ENCODE measurements at regions not wholly inside any gene's neighbourhood (a gene's known extent, or its start where the extent isn't known, plus 50 kb on each side); places are given as distances from the start of the nearest gene placed in this dataset.

DNA sequence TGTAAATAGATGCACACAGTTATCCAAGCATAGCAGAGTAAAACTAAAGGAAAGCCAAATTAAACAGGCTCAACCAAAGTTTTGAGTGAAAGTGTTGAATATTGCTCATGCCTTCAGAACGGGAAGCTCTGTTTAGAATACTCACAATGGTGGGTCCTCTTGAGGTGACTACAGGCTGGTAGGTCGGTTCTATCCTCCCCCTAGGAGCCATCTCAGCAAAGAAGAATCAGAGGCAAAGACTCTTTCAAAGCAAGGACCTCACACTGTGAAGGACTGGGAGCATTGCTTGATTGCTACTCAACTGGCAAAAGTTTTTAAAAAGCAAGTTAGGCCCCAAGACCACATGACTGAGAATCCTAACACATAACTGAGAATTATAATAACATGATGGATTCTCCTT lies 88.4 kb upstream of the JAG1 start:
- TF ChIP-seq, protein P1, sequence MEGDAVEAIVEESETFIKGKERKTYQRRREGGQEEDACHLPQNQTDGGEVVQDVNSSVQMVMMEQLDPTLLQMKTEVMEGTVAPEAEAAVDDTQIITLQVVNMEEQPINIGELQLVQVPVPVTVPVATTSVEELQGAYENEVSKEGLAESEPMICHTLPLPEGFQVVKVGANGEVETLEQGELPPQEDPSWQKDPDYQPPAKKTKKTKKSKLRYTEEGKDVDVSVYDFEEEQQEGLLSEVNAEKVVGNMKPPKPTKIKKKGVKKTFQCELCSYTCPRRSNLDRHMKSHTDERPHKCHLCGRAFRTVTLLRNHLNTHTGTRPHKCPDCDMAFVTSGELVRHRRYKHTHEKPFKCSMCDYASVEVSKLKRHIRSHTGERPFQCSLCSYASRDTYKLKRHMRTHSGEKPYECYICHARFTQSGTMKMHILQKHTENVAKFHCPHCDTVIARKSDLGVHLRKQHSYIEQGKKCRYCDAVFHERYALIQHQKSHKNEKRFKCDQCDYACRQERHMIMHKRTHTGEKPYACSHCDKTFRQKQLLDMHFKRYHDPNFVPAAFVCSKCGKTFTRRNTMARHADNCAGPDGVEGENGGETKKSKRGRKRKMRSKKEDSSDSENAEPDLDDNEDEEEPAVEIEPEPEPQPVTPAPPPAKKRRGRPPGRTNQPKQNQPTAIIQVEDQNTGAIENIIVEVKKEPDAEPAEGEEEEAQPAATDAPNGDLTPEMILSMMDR (IDR thresholded peaks at IDR 0.05) = no peak
- TF ChIP-seq POLR2A (IDR thresholded peaks at IDR 0.05) = no peak

All from uterus (tissue), 2 donors.